ENCODE measurements at regions not wholly inside any gene's neighbourhood (a gene's known extent, or its start where the extent isn't known, plus 50 kb on each side); places are given as distances from the start of the nearest gene placed in this dataset.

GRCh38 chr2:189261431-189261841 lies 81.9 kb upstream of the COL5A2 start:
- TF ChIP-seq GATA3 (IDR thresholded peaks at IDR 0.05; ENCODE audit: low read depth, low read length) (no peak), GATA2 (IDR thresholded peaks at IDR 0.05; ENCODE audit: low read depth, low read length) (no peak)
